ENCODE measurements at regions not wholly inside any gene's neighbourhood (a gene's known extent, or its start where the extent isn't known, plus 50 kb on each side); places are given as distances from the start of the nearest gene placed in this dataset.

DNA sequence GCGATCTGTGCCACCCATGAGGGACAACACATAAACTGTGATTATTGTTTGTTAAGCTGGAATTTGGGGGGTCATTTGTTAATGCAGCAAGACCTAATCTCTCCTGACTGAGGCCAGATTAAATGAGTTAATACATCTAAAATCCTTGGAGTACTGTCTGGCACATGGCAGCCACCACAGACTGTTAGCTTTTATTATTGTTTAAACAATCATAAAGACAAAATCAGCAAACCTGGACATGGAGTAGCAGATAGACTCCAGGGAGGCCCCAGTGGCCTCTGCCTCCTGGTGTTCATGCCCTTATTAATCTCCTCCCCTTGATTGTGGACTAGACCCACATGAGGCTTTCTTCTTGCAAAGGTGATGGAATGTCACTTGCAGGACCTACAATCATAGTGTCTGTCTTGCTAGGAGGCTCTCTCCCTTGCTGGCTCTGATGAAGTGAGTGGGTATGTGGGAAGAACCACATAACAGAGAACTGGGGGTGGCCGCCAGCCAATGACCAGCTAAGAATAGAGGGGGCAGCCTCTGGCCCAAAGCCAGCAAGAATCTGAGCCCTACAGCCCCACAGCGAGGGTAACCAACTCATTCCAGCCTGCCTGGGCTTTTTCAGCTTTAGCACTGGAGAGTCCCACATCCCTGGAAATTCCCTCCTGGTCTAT, 142.0 kb downstream of the SCARB1 start:
- H3K9me3 ChIP-seq (ENCODE audit: insufficient read depth, low read length), result no peaks in the 10 kb centered on the region
- no peaks in the 10 kb centered on the region for H3K4me1 ChIP-seq (ENCODE audit: low read length)
- no peak overlapping the region for H3K4me3 ChIP-seq (ENCODE audit: low read length)
- H3K36me3 ChIP-seq (replicated peaks; ENCODE audit: low read depth, low read length), result no peaks in the 10 kb centered on the region
- H2AFZ ChIP-seq (ENCODE audit: low read depth, low read length), result no peak overlapping the region
- H3K27ac ChIP-seq (ENCODE audit: low read length), result no peak overlapping the region
- TF ChIP-seq, protein P1, sequence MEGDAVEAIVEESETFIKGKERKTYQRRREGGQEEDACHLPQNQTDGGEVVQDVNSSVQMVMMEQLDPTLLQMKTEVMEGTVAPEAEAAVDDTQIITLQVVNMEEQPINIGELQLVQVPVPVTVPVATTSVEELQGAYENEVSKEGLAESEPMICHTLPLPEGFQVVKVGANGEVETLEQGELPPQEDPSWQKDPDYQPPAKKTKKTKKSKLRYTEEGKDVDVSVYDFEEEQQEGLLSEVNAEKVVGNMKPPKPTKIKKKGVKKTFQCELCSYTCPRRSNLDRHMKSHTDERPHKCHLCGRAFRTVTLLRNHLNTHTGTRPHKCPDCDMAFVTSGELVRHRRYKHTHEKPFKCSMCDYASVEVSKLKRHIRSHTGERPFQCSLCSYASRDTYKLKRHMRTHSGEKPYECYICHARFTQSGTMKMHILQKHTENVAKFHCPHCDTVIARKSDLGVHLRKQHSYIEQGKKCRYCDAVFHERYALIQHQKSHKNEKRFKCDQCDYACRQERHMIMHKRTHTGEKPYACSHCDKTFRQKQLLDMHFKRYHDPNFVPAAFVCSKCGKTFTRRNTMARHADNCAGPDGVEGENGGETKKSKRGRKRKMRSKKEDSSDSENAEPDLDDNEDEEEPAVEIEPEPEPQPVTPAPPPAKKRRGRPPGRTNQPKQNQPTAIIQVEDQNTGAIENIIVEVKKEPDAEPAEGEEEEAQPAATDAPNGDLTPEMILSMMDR (IDR thresholded peaks at IDR 0.05; ENCODE audit: low read depth, low read length), result no peak
- no peak for TF ChIP-seq EZH2phosphoT487 (IDR thresholded peaks at IDR 0.05; ENCODE audit: low read depth)
- H3K9ac ChIP-seq (ENCODE audit: low read length), result no peak overlapping the region
- no peak overlapping the region for H3K4me2 ChIP-seq (ENCODE audit: low read length)
- no peaks in the 10 kb centered on the region for H4K20me1 ChIP-seq (ENCODE audit: insufficient read depth, low read length)
- no peaks in the 10 kb centered on the region for H3K79me2 ChIP-seq (ENCODE audit: low read length)
- H3K27me3 ChIP-seq (ENCODE audit: low read depth, low read length), result peaks cover 44% of the 10 kb centered on the region

DNA sequence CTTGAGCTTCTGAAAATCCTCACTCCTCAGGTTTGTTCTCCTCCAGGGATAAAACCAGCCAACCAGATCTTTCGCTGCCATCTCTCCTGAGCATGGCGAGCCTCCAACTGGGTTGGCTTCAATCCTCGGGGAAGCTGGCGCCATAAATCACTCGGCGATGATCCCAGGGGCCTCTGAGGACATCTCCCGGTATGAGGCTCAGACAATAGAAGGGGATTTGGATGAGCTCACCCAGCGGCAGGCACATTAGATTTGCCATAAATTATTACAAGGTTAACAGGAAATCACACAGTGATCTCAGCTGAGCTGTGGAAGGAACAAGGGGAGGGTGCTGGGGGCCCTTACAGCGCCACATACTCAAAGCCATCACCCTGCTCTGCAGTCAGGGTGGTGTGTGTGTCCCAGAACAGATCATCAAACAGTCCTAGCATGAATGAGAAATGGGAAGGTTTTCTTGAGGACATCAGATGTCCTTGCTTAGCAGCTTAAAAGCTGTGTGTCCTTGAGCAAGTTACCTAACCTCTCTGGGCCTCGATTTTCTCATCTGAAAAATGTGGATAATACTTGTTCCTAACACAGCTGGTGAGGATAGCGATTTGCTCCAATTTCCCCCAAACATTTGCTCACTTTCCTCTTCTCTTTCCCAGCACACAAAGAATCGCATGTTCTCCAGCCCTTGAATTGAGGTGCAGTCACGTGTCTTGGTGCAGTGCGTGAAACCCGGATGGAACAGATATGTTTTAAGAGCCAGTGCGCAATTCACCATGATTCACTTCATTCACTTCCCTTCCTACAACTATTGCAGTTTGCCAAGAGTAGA, 142.8 kb downstream of the SCARB1 start:
- no peaks in the 10 kb centered on the region for H3K79me2 ChIP-seq (ENCODE audit: low read length)
- H3K9ac ChIP-seq (ENCODE audit: low read length), result no peak overlapping the region
- no peak for TF ChIP-seq EZH2phosphoT487 (IDR thresholded peaks at IDR 0.05; ENCODE audit: low read depth)
- TF ChIP-seq, protein P1 (IDR thresholded peaks at IDR 0.05; ENCODE audit: low read depth, low read length), result no peak
- H3K4me1 ChIP-seq (ENCODE audit: low read length), result no peaks in the 10 kb centered on the region
- H2AFZ ChIP-seq (ENCODE audit: low read depth, low read length), result no peak overlapping the region
- H3K9me3 ChIP-seq (ENCODE audit: insufficient read depth, low read length), result no peaks in the 10 kb centered on the region
- no peak overlapping the region for H3K4me2 ChIP-seq (ENCODE audit: low read length)
- H3K4me3 ChIP-seq (ENCODE audit: low read length), result no peak overlapping the region
- H4K20me1 ChIP-seq (ENCODE audit: insufficient read depth, low read length), result no peaks in the 10 kb centered on the region
- no peaks in the 10 kb centered on the region for H3K36me3 ChIP-seq (replicated peaks; ENCODE audit: low read depth, low read length)
- H3K27me3 ChIP-seq (ENCODE audit: low read depth, low read length), result peaks cover 42% of the 10 kb centered on the region
- no peak overlapping the region for H3K27ac ChIP-seq (ENCODE audit: low read length)

DNA sequence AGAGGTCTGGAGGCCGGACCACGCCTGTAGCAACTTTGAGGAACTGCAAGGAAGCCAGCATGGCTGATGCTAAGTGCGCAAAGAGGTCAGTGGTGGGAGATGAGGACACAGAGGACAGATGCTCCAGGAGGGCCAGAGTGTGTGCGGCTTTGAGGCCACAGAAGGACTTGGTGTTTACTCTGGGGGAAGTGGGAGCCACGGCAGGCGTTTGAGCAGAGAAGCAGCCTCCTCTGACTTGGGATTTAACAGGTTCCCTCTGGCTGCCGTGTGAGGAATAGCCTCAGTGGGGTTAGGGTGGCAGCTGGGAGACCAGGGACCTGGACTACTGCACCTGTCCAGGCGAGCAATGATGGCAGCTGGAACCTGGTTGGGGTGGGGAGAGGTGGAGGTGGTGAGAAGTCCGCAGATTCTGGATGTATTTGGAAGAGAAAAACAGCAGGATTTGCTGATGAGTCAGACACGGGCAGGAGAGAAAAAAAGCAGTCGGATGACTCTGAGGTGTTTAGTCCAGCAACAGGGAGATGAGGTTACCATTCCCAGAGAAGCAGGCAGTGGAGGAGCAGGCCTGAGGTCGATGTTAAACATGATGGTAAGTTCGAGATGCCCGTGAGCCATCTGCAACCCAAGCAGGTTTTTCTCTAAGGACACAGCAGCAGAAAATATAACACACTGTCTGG, 143.5 kb downstream of the SCARB1 start:
- H3K27ac ChIP-seq (ENCODE audit: low read length), result no peak overlapping the region
- H3K4me1 ChIP-seq (ENCODE audit: low read length), result no peaks in the 10 kb centered on the region
- no peaks in the 10 kb centered on the region for H3K9me3 ChIP-seq (ENCODE audit: insufficient read depth, low read length)
- H2AFZ ChIP-seq (ENCODE audit: low read depth, low read length), result no peak overlapping the region
- no peak for TF ChIP-seq EZH2phosphoT487 (IDR thresholded peaks at IDR 0.05; ENCODE audit: low read depth)
- TF ChIP-seq, protein P1 (IDR thresholded peaks at IDR 0.05; ENCODE audit: low read depth, low read length), result no peak
- H3K4me3 ChIP-seq (ENCODE audit: low read length), result no peak overlapping the region
- no peak overlapping the region for H3K9ac ChIP-seq (ENCODE audit: low read length)
- no peaks in the 10 kb centered on the region for H3K36me3 ChIP-seq (replicated peaks; ENCODE audit: low read depth, low read length)
- no peak overlapping the region for H3K4me2 ChIP-seq (ENCODE audit: low read length)
- H3K79me2 ChIP-seq (ENCODE audit: low read length), result no peaks in the 10 kb centered on the region
- no peaks in the 10 kb centered on the region for H4K20me1 ChIP-seq (ENCODE audit: insufficient read depth, low read length)
- peaks cover 44% of the 10 kb centered on the region for H3K27me3 ChIP-seq (ENCODE audit: low read depth, low read length)

DNA sequence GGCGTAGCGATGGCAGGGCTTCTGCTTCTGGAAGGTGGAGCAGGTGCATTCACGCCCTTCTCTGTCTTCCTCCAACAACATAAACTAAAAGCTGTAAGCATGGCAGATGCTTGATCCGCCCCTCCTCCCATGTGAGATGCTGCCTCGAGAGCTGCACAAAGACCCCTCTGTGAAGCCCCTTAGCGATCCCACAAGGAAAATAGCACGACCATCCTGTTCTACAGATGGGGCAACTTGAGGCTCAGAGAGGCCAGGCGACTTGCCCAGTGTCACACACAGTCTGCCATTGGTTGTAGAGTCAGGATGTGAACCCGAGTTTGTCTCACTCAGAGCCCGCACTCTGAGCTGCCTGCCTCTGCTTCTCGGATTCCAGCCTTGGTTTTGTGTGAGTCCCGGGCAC, 144.4 kb downstream of the SCARB1 start:
- peaks cover 3% of the 10 kb centered on the region for H3K4me1 ChIP-seq (ENCODE audit: low read length)
- H3K27me3 ChIP-seq (ENCODE audit: low read depth, low read length), result peaks cover 44% of the 10 kb centered on the region
- H3K27ac ChIP-seq (ENCODE audit: low read length), result no peak overlapping the region
- H3K4me2 ChIP-seq (ENCODE audit: low read length), result no peak overlapping the region
- H3K4me3 ChIP-seq (ENCODE audit: low read length), result no peak overlapping the region
- H3K36me3 ChIP-seq (replicated peaks; ENCODE audit: low read depth, low read length), result no peaks in the 10 kb centered on the region
- H3K9ac ChIP-seq (ENCODE audit: low read length), result no peak overlapping the region
- no peaks in the 10 kb centered on the region for H4K20me1 ChIP-seq (ENCODE audit: insufficient read depth, low read length)
- no peaks in the 10 kb centered on the region for H3K9me3 ChIP-seq (ENCODE audit: insufficient read depth, low read length)
- no peak overlapping the region for H2AFZ ChIP-seq (ENCODE audit: low read depth, low read length)
- no peaks in the 10 kb centered on the region for H3K79me2 ChIP-seq (ENCODE audit: low read length)
- TF ChIP-seq, protein P1 (IDR thresholded peaks at IDR 0.05; ENCODE audit: low read depth, low read length), result no peak
- no peak for TF ChIP-seq EZH2phosphoT487 (IDR thresholded peaks at IDR 0.05; ENCODE audit: low read depth)
